ENCODE measurements at regions not wholly inside any gene's neighbourhood (a gene's known extent, or its start where the extent isn't known, plus 50 kb on each side); places are given as distances from the start of the nearest gene placed in this dataset.

DNA sequence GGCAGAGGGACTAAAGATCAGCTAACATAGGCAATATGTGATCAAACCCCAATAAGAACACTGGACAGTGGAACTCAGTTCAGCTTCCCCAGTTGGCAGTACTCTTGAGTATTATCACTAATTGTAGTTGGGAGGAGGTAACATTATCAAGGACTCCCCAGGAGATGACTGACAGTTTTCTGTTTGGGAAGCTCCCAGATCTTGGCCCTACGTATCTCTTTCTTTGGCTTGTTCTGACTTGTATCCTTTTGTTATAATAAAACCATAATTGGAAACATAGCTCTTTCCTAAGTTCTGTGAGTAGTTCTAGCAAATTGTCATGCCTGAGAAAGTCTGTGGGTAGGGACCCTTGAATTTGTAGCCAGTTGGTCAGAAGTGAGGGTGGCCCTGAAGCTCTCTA is 316.4 kb downstream of the ZNF621 start:
- TF ChIP-seq CTCF (IDR thresholded peaks at IDR 0.05) (no peak), POLR2A (IDR thresholded peaks at IDR 0.05) (no peak)

All from esophagus squamous epithelium (tissue), 4 donors.